Osteoblast (primary cell): ENCODE measurements at regions not wholly inside any gene's neighbourhood (a gene's known extent, or its start where the extent isn't known, plus 50 kb on each side); places are given as distances from the start of the nearest gene placed in this dataset.

Experiments used
- DNase-seq: peaks from one replicate; pipeline ENCODE4 v3.0.0; 2011; ENCODE audit warnings: low spot score, mixed read lengths; ENCODE audit not compliant: insufficient read length; ENCODE audit errors: missing footprints
- H2AFZ ChIP-seq: 2 replicates; pipeline ENCODE4 v1.6.0; 2011; ENCODE audit warnings: mild to moderate bottlenecking, low read length
- H3K27ac ChIP-seq: 2 replicates; pipeline ENCODE4 v1.5.1; 2011; ENCODE audit warnings: mild to moderate bottlenecking, low read depth, low read length, moderate library complexity
- H3K27me3 ChIP-seq: 2 replicates; pipeline ENCODE4 v1.6.0; 2012; ENCODE audit warnings: mild to moderate bottlenecking, control low read depth, inconsistent platforms, low read length, moderate library complexity; ENCODE audit not compliant: insufficient read depth
- H3K36me3 ChIP-seq: 2 replicates; pipeline ENCODE4 v1.5.1; 2011; ENCODE audit warnings: mild to moderate bottlenecking, low read length, control low read depth, moderate library complexity; ENCODE audit not compliant: insufficient read depth
- H3K4me1 ChIP-seq: 2 replicates; pipeline ENCODE4 v1.5.1; 2011; ENCODE audit warnings: mild to moderate bottlenecking, low read length, control low read depth, moderate library complexity; ENCODE audit not compliant: insufficient read depth
- H3K4me2 ChIP-seq: 2 replicates; pipeline ENCODE4 v1.6.0; 2011; ENCODE audit warnings: mild to moderate bottlenecking, low read length; ENCODE audit not compliant: insufficient read depth
- H3K4me3 ChIP-seq: fragments of 200-600 bp; sonication (generic); 3 replicates; pipeline ENCODE4 v1.5.1; 2012; ENCODE audit warnings: mild to moderate bottlenecking, low read length, inconsistent platforms; ENCODE audit not compliant: insufficient read depth
- H3K79me2 ChIP-seq: 2 replicates; pipeline ENCODE4 v1.6.0; 2012; ENCODE audit warnings: mild to moderate bottlenecking, low read length, control low read depth, inconsistent platforms; ENCODE audit not compliant: insufficient read depth
- H3K9me3 ChIP-seq: 2 replicates; pipeline ENCODE4 v1.5.1; 2011; ENCODE audit warnings: low read depth, low read length, control low read depth
- H4K20me1 ChIP-seq: 2 replicates; pipeline ENCODE4 v1.6.0; 2012; ENCODE audit warnings: mild to moderate bottlenecking, low read length, control low read depth; ENCODE audit not compliant: insufficient read depth
- CTCF ChIP-seq: IDR thresholded peaks from 2 replicates; pipeline ENCODE4 v1.5.1; 2011; ENCODE audit warnings: mild to moderate bottlenecking, low read depth, low read length, moderate library complexity; ENCODE audit errors: extremely low read depth

- H3K4me1 ChIP-seq = no peaks in the 10 kb centered on the region
- no peak for TF ChIP-seq CTCF
- H4K20me1 ChIP-seq = no peaks in the 10 kb centered on the region
- no peak overlapping the region for H2AFZ ChIP-seq
- no peaks in the 10 kb centered on the region for H3K9me3 ChIP-seq
- no peak overlapping the region for H3K4me2 ChIP-seq
- H3K4me3 ChIP-seq = no peak overlapping the region
- H3K36me3 ChIP-seq = no peaks in the 10 kb centered on the region
- H3K79me2 ChIP-seq = no peaks in the 10 kb centered on the region
- H3K27me3 ChIP-seq = no peaks in the 10 kb centered on the region
- peak; percentile 85 for DNase-seq
- H3K27ac ChIP-seq = no peak overlapping the region
Measured at GRCh38 chr5:173736923-173737412, 120.5 kb upstream of the BOD1 start.

- no peak for TF ChIP-seq CTCF
- Histone ChIP-seq H3K36me3 (no peaks in the 10 kb centered on the region), H3K4me1 (no peaks in the 10 kb centered on the region), H3K4me3 (no peak overlapping the region), H3K27ac (no peak overlapping the region), H3K27me3 (no peaks in the 10 kb centered on the region), H4K20me1 (no peaks in the 10 kb centered on the region), H2AFZ (no peak overlapping the region), H3K9me3 (no peaks in the 10 kb centered on the region), H3K4me2 (no peak overlapping the region), H3K79me2 (no peaks in the 10 kb centered on the region)
- DNase-seq = no peak
Measured at GRCh38 chr5:173739741-173740140, 123.3 kb upstream of the BOD1 start.

GRCh38 chr5:173740400-173740799 lies 124.0 kb upstream of the BOD1 start:
- Histone ChIP-seq H3K36me3 (no peaks in the 10 kb centered on the region), H3K79me2 (no peaks in the 10 kb centered on the region), H3K27me3 (no peaks in the 10 kb centered on the region), H3K27ac (no peak overlapping the region), H3K9me3 (no peaks in the 10 kb centered on the region), H3K4me3 (no peak overlapping the region), H3K4me2 (no peak overlapping the region), H3K4me1 (no peaks in the 10 kb centered on the region), H2AFZ (no peak overlapping the region), H4K20me1 (no peaks in the 10 kb centered on the region)
- no peak for TF ChIP-seq CTCF
- no peak for DNase-seq

GRCh38 chr5:173741087-173741486 lies 124.6 kb upstream of the BOD1 start:
- no peaks in the 10 kb centered on the region for H3K27me3 ChIP-seq
- H3K36me3 ChIP-seq = no peaks in the 10 kb centered on the region
- no peak overlapping the region for H3K4me2 ChIP-seq
- H3K4me1 ChIP-seq = no peaks in the 10 kb centered on the region
- H3K27ac ChIP-seq = no peak overlapping the region
- no peak for TF ChIP-seq CTCF
- no peaks in the 10 kb centered on the region for H3K9me3 ChIP-seq
- H3K4me3 ChIP-seq = no peak overlapping the region
- no peaks in the 10 kb centered on the region for H4K20me1 ChIP-seq
- no peak for DNase-seq
- no peaks in the 10 kb centered on the region for H3K79me2 ChIP-seq
- H2AFZ ChIP-seq = no peak overlapping the region
